ENCODE measurements at regions not wholly inside any gene's neighbourhood (a gene's known extent, or its start where the extent isn't known, plus 50 kb on each side); places are given as distances from the start of the nearest gene placed in this dataset.

DNA sequence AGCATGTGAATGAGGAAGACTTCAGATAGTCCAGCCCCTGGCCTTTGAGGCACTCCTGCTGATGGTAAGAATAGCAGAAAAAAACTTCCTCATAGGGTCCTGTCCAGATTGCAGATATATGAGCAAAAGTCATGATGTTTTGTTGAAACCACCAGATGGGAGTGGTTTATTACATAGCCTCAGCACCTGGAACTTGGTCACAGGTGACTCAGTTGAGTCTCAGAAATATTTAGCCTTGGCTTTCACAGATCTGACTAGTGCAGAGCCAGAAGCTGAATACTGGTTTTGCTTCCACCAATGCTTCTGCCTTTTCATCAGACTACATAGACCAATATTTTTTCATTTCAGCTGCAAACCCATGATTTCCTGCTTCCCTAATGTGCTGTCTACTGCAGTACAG is 994.9 kb upstream of the SLIT2 start:
- no peak for DNase-seq (ENCODE audit: low spot score)
- Histone ChIP-seq H2AFZ (ENCODE audit: low read length) (no peak overlapping the region), H3K9me3 (ENCODE audit: low read length) (peaks cover 91% of the 10 kb centered on the region), H3K4me3 (replicated peaks in 1 of 3; ENCODE audit: insufficient read depth in 1 of 3, low read depth in 2 of 3, low read length in 3 of 3) (no peak overlapping the region), H3K27me3 (ENCODE audit: control insufficient read depth in 1 of 2, insufficient read depth in 2 of 2, low read length in 2 of 2) (no peaks in the 10 kb centered on the region), H3K4me2 (ENCODE audit: low read depth, low read length) (no peak overlapping the region), H3K4me1 (ENCODE audit: insufficient read depth, low read length) (no peaks in the 10 kb centered on the region), H3K27ac (ENCODE audit: extremely low read length, insufficient read depth, low read length) (no peak overlapping the region), H3K9ac (ENCODE audit: insufficient read depth, low read depth, low read length) (no peak overlapping the region), H4K20me1 (ENCODE audit: insufficient read depth, low read length) (no peaks in the 10 kb centered on the region), H3K36me3 (replicated peaks in 1 of 2; ENCODE audit: control insufficient read depth in 1 of 2, insufficient read depth in 2 of 2, low read length in 2 of 2) (no peaks in the 10 kb centered on the region), H3K79me2 (ENCODE audit: insufficient read depth, low read length) (no peaks in the 10 kb centered on the region)
- POLR2A ChIA-PET, result no interaction called here
- no peak for FAIRE-seq
- CTCF ChIA-PET (ENCODE audit: low intra/inter-chr PET ratio, low total read pairs), result no interaction called here
- intact Hi-C loops (cut with micrococcal nuclease; ENCODE audit: unreplicated experiment) (no loop called here), in situ Hi-C loops (cut with HindIII; ENCODE audit: extremely low pct_ligation_motif_present, low pct_unique_long_range_greater_than_20kb) (no loop called here)
- TF ChIP-seq, protein P1, sequence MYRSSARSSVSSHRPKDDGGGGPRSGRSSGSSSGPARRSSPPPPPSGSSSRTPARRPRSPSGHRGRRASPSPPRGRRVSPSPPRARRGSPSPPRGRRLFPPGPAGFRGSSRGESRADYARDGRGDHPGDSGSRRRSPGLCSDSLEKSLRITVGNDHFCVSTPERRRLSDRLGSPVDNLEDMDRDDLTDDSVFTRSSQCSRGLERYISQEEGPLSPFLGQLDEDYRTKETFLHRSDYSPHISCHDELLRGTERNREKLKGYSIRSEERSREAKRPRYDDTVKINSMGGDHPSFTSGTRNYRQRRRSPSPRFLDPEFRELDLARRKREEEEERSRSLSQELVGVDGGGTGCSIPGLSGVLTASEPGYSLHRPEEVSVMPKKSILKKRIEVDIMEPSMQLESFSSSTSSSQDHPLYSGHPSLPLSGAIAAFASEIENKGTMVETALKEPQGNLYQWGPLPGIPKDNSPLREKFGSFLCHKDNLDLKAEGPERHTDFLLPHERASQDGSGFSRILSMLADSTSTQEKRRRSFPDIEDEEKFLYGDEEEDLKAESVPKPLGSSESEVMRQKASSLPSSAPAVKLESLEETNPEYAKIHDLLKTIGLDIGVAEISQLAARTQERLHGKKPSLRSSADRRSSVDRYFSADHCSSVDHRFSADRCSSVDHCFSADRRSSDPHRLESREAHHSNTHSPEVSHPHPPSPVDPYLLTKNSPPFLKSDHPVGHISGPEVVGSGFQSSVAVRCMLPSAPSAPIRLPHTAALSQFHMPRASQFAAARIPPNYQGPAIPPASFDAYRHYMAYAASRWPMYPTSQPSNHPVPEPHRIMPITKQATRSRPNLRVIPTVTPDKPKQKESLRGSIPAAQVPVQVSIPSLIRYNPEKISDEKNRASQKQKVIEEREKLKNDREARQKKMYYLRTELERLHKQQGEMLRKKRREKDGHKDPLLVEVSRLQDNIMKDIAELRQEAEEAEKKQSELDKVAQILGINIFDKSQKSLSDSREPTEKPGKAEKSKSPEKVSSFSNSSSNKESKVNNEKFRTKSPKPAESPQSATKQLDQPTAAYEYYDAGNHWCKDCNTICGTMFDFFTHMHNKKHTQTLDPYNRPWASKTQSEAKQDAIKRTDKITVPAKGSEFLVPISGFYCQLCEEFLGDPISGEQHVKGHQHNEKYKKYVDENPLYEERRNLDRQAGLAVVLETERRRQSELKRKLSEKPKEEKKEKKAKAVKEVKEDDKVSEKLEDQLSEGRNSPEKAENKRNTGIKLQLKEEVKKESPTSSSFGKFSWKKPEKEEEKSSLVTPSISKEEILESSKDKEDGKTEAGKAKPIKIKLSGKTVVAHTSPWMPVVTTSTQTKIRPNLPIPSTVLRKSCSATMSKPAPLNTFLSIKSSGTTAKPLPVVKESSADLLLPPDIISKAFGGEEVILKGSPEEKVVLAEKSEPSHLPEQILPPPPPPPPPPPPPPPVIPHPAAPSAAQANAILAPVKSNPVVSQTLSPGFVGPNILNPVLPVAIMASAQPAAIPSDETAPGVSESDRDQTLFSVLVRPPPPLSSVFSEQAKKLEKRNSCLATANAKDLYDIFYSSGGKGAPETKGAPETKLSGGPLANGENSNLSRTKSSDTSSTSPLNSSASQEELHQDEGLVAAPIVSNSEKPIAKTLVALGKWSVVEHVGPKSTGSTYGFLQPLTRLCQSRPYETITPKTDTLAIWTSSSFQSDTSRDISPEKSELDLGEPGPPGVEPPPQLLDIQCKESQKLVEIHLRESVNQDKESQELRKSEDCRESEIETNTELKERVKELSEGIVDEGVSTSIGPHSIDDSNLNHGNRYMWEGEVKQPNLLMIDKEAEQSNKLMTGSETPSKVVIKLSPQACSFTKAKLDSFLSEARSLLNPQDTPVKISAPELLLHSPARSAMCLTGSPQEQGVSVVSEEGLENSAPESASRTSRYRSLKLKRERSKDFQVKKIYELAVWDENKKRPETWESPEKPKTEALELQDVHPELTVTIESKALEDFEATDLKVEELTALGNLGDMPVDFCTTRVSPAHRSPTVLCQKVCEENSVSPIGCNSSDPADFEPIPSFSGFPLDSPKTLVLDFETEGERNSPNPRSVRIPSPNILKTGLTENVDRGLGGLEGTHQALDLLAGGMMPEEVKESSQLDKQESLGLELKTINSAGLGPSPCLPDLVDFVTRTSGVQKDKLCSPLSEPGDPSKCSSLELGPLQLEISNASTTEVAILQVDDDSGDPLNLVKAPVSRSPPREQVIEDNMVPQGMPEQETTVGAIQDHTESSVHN (CRISPR knock-in tag; IDR thresholded peaks at IDR 0.05), result no peak
- no peak for TF ChIP-seq ZNF530 (CRISPR knock-in tag; IDR thresholded peaks at IDR 0.05; ENCODE audit: low read depth)
- no peak for TF ChIP-seq HOXA3 (CRISPR knock-in tag; IDR thresholded peaks at IDR 0.05)
- TF ChIP-seq ZNF430 (CRISPR knock-in tag; IDR thresholded peaks at IDR 0.05), result no peak
- TF ChIP-seq ZNF891 (CRISPR knock-in tag; IDR thresholded peaks at IDR 0.05), result no peak
- no peak for TF ChIP-seq HOXA7 (CRISPR knock-in tag; IDR thresholded peaks at IDR 0.05)
- TF ChIP-seq NR2F1 (CRISPR knock-in tag; IDR thresholded peaks at IDR 0.05), result no peak
- no peak for TF ChIP-seq ZNF749 (CRISPR knock-in tag; IDR thresholded peaks at IDR 0.05; ENCODE audit: borderline replicate concordance)
- no peak for TF ChIP-seq FIP1L1 (IDR thresholded peaks at IDR 0.05; ENCODE audit: borderline replicate concordance, insufficient read depth, low read depth, low read length)
- TF ChIP-seq, protein P2, sequence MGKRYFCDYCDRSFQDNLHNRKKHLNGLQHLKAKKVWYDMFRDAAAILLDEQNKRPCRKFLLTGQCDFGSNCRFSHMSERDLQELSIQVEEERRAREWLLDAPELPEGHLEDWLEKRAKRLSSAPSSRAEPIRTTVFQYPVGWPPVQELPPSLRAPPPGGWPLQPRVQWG (CRISPR knock-in tag; IDR thresholded peaks at IDR 0.05; ENCODE audit: borderline replicate concordance, low read depth), result no peak
- no peak for TF ChIP-seq IKZF1 (IDR thresholded peaks at IDR 0.05)
- TF ChIP-seq, protein P3, sequence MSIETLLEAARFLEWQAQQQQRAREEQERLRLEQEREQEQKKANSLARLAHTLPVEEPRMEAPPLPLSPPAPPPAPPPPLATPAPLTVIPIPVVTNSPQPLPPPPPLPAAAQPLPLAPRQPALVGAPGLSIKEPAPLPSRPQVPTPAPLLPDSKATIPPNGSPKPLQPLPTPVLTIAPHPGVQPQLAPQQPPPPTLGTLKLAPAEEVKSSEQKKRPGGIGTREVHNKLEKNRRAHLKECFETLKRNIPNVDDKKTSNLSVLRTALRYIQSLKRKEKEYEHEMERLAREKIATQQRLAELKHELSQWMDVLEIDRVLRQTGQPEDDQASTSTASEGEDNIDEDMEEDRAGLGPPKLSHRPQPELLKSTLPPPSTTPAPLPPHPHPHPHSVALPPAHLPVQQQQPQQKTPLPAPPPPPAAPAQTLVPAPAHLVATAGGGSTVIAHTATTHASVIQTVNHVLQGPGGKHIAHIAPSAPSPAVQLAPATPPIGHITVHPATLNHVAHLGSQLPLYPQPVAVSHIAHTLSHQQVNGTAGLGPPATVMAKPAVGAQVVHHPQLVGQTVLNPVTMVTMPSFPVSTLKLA (IDR thresholded peaks at IDR 0.05), result no peak
- TF ChIP-seq, protein P4, sequence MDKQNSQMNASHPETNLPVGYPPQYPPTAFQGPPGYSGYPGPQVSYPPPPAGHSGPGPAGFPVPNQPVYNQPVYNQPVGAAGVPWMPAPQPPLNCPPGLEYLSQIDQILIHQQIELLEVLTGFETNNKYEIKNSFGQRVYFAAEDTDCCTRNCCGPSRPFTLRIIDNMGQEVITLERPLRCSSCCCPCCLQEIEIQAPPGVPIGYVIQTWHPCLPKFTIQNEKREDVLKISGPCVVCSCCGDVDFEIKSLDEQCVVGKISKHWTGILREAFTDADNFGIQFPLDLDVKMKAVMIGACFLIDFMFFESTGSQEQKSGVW (CRISPR knock-in tag; IDR thresholded peaks at IDR 0.05; ENCODE audit: borderline replicate concordance), result no peak
- ATAC-seq, result no peak
- BruUV-seq (replicated peaks), result no TSS peak

Measured in HepG2 (cell line).